A673 (cell line): ENCODE measurements at regions not wholly inside any gene's neighbourhood (a gene's known extent, or its start where the extent isn't known, plus 50 kb on each side); places are given as distances from the start of the nearest gene placed in this dataset.
A peak's percentile ranks its signal among the peaks of the same experiment; 100 is the strongest.

Experiments
- BruUV-seq: library from RNA; stranded (reverse); fragments of 400-500 nt; replicated peaks from 2 replicates; lab custom pipeline; 2021; lab: Mats Ljungman, UMichigan
- CTCF ChIA-PET: fragments of 300-600 bp; sonication (Branson Sonifier 250); formaldehyde crosslinking; loops from one replicate; lab custom pipeline; 2022; ENCODE audit warnings: antibody characterized with exemption; lab: Charles Lee
- POLR2A ChIA-PET: fragments of 300-600 bp; sonication (Branson Sonifier 250); formaldehyde crosslinking; loops from one replicate; lab custom pipeline; 2022; ENCODE audit warnings: antibody characterized with exemption; ENCODE audit not compliant: low non-redundant PET; lab: Charles Lee
- DNase-seq: peaks from one replicate; pipeline ENCODE4 v3.0.0-alpha.2; 2015; ENCODE audit warnings: low spot score
- H3K27ac ChIP-seq: fragments of 200-600 bp; sonication (generic); 2 replicates; pipeline ENCODE4 v1.5.1; 2016; ENCODE audit warnings: mixed run types, low read depth, mild to moderate bottlenecking, mixed read lengths, antibody characterized with exemption, low read length; ENCODE audit not compliant: poor library complexity, severe bottlenecking
- H3K27me3 ChIP-seq: fragments of 200-600 bp; sonication (generic); replicated peaks from 2 replicates; pipeline ENCODE4 v1.6.1; 2017; ENCODE audit warnings: mixed run types, low read depth, mild to moderate bottlenecking, mixed read lengths, antibody characterized with exemption, low read length; ENCODE audit not compliant: insufficient read depth, poor library complexity
- H3K36me3 ChIP-seq: fragments of 200-600 bp; sonication (generic); 2 replicates; pipeline ENCODE4 v1.6.1; 2016; ENCODE audit warnings: mixed run types, mild to moderate bottlenecking, mixed read lengths, antibody characterized with exemption, low read length; ENCODE audit not compliant: insufficient read depth, poor library complexity, severe bottlenecking
- H3K4me1 ChIP-seq: fragments of 200-600 bp; sonication (generic); 2 replicates; pipeline ENCODE4 v1.6.1; 2017; ENCODE audit warnings: mixed run types, mild to moderate bottlenecking, mixed read lengths, antibody characterized with exemption, low read length; ENCODE audit not compliant: insufficient read depth, poor library complexity, severe bottlenecking
- H3K4me3 ChIP-seq: fragments of 200-600 bp; sonication (generic); 2 replicates; pipeline ENCODE4 v1.5.1; 2016; ENCODE audit warnings: low read depth, mixed run types, mild to moderate bottlenecking, mixed read lengths, low read length; ENCODE audit not compliant: poor library complexity, severe bottlenecking
- H3K9me3 ChIP-seq: fragments of 200-600 bp; sonication (generic); 2 replicates; pipeline ENCODE4 v1.6.1; 2016; ENCODE audit warnings: mixed run types, low read depth, mild to moderate bottlenecking, mixed read lengths, antibody characterized with exemption, low read length; ENCODE audit not compliant: poor library complexity, severe bottlenecking
- EZH2 ChIP-seq: fragments of 200-600 bp; sonication (generic); IDR thresholded peaks from 2 replicates; pipeline ENCODE4 v1.6.1; 2017; ENCODE audit warnings: borderline replicate concordance, low read depth, mild to moderate bottlenecking, mixed read lengths, antibody characterized with exemption, low read length; ENCODE audit not compliant: poor library complexity, severe bottlenecking
- intact Hi-C: fragments of 100-400 bp; cut with micrococcal nuclease; formaldehyde crosslinking; loops from one replicate; pipeline ENCODE4 v1.10.0; 2022; ENCODE audit not compliant: unreplicated experiment
- TF ChIP-seq, protein P1 (sequence below): fragments of 300-800, 200-600 bp; sonication (generic); conservative IDR thresholded peaks from 2 replicates; pipeline ENCODE4 v1.5.1; 2017; ENCODE audit warnings: low read depth, mild to moderate bottlenecking, antibody characterized with exemption, low read length, moderate library complexity, mixed read lengths

DNA sequence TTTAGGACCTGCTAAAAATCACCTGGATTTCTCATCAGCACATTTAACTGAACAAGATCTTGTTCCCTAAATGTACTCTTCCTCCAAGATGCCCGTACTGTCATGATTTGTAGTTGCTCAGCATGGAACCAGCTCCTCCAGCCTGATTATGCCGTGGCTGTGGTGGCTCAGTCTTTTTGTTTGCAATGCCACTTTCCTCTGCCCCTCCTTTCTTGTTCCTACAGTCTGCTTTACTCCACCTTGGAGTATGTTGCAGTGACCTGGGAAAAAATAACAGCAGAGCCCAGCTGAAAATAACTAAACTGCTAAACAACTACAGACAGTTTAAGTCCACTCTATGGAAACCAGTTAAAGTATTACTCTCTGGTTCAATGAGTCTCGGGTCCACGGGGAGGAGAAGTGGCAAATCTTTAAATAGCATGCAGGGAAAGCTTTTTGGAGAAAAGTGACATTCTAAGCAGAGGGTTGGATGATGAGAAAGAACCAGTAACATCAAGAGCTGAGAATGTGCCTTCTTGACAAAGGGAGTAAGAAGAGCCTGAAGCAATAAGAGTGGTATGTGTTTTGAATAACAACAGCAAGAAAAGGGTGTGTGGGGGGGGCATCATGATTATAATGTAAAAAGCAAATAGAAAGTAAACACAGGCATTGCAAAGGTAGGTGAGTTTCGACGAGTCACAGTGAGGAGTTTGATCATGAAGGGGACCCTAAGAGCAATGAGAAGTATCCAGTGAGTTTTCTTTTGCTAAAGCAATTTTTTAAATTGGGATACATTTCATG, 225.7 kb downstream of the TMX3 start:
- TF ChIP-seq EZH2: no peak
- TF ChIP-seq, protein P1, sequence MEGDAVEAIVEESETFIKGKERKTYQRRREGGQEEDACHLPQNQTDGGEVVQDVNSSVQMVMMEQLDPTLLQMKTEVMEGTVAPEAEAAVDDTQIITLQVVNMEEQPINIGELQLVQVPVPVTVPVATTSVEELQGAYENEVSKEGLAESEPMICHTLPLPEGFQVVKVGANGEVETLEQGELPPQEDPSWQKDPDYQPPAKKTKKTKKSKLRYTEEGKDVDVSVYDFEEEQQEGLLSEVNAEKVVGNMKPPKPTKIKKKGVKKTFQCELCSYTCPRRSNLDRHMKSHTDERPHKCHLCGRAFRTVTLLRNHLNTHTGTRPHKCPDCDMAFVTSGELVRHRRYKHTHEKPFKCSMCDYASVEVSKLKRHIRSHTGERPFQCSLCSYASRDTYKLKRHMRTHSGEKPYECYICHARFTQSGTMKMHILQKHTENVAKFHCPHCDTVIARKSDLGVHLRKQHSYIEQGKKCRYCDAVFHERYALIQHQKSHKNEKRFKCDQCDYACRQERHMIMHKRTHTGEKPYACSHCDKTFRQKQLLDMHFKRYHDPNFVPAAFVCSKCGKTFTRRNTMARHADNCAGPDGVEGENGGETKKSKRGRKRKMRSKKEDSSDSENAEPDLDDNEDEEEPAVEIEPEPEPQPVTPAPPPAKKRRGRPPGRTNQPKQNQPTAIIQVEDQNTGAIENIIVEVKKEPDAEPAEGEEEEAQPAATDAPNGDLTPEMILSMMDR: no peak
- POLR2A ChIA-PET: interaction anchor here (0.5 kb wide), 1 partner anchor 10 kb away, joined by 10 read pairs; no protein-coding TSS in a partner anchor
- peaks cover 22% of the 10 kb centered on the region for H3K4me1 ChIP-seq
- CTCF ChIA-PET: interaction anchor here (0.6 kb wide), 1 partner anchor 898 kb away, joined by 3 read pairs; no protein-coding TSS in a partner anchor
- no peaks in the 10 kb centered on the region for H3K9me3 ChIP-seq
- no peak overlapping the region for H3K4me3 ChIP-seq
- H3K27me3 ChIP-seq: no peaks in the 10 kb centered on the region
- peak overlapping the region; percentile 47 for H3K27ac ChIP-seq
- intact Hi-C loops: no loop called here
- BruUV-seq: no TSS peak
- peak; percentile 48 for DNase-seq
- peaks cover 12% of the 10 kb centered on the region for H3K36me3 ChIP-seq

DNA sequence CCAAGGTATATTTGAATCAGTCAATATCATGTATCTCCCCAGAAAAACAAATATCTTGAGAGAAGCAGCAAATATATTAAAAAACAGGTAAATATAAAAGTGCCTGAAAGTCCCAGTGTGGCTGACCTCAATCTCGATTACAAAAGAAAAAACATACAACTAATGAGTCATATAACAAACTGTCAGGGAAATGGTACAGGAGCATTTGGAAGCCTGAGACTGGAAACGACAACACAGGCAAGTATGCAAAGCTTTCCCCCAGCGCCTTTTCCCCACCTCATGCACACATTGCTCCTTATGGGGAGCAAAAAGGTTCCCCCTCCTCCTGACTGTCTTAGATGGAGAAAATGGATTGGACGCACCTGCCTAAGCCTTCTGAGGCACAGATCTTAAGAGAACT, 230.7 kb downstream of the TMX3 start:
- POLR2A ChIA-PET: no interaction called here
- H3K4me3 ChIP-seq: no peak overlapping the region
- peaks cover 6% of the 10 kb centered on the region for H3K9me3 ChIP-seq
- CTCF ChIA-PET: no interaction called here
- H3K27ac ChIP-seq: no peak overlapping the region
- TF ChIP-seq, protein P1: no peak
- TF ChIP-seq EZH2: no peak
- intact Hi-C loops: no loop called here
- DNase-seq: no peak
- no TSS peak for BruUV-seq
- H3K27me3 ChIP-seq: no peaks in the 10 kb centered on the region
- peaks cover 7% of the 10 kb centered on the region for H3K4me1 ChIP-seq
- H3K36me3 ChIP-seq: peaks cover 25% of the 10 kb centered on the region

DNA sequence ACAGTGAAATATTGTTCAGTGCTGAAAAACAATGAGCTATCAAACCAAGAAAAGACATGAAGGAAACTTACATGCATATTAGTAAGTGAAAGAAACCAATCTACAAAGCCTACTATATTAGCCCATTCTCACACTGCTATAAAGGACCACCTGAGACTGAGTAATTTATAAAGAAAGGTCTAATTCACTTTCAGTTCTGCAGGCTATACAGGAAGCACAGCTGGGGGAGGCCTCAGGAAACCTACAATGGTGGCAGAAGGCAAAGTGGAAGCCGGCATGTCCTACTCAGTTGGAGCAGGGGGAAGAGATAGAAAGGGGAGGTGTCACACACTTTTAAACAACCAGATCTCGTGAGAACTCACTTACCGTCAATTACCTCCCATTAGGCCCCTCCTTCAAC, 232.1 kb downstream of the TMX3 start:
- peaks cover 25% of the 10 kb centered on the region for H3K36me3 ChIP-seq

More for the DNA sequence above, 232.1 kb downstream of the TMX3 start:
- Histone ChIP-seq H3K4me1 (no peaks in the 10 kb centered on the region), H3K27me3 (no peaks in the 10 kb centered on the region), H3K9me3 (peaks cover 6% of the 10 kb centered on the region), H3K4me3 (no peak overlapping the region), H3K27ac (no peak overlapping the region)
- BruUV-seq: no TSS peak
- ChIA-PET CTCF (no interaction called here), POLR2A (no interaction called here)
- no peak for TF ChIP-seq EZH2
- TF ChIP-seq, protein P1: no peak
- no peak for DNase-seq
- intact Hi-C loops: no loop called here
